KMS-11 (cell line): ENCODE measurements at regions not wholly inside any gene's neighbourhood (a gene's known extent, or its start where the extent isn't known, plus 50 kb on each side); places are given as distances from the start of the nearest gene placed in this dataset.

Source experiments
- H2AFZ ChIP-seq: fragments of 200-600 bp; sonication (generic); 2 replicates; pipeline ENCODE4 v1.6.1; 2016; ENCODE audit warnings: antibody characterized with exemption, mixed run types, low read depth
- H3K27ac ChIP-seq: fragments of 200-600 bp; sonication (generic); 2 replicates; pipeline ENCODE4 v1.6.1; 2016; ENCODE audit warnings: mild to moderate bottlenecking, mixed run types
- H3K27me3 ChIP-seq: fragments of 200-600 bp; sonication (generic); 2 replicates; pipeline ENCODE4 v1.6.1; 2017; ENCODE audit warnings: mild to moderate bottlenecking, low read depth, mixed run types, moderate library complexity; ENCODE audit not compliant: insufficient read depth
- H3K36me3 ChIP-seq: fragments of 200-600 bp; sonication (generic); 2 replicates; pipeline ENCODE4 v1.6.1; 2017; ENCODE audit warnings: mild to moderate bottlenecking, mixed run types; ENCODE audit not compliant: insufficient read depth
- H3K4me1 ChIP-seq: fragments of 200-600 bp; sonication (generic); 2 replicates; pipeline ENCODE4 v1.6.1; 2016; ENCODE audit warnings: mild to moderate bottlenecking, low read depth, mixed run types; ENCODE audit not compliant: poor library complexity, severe bottlenecking
- H3K4me2 ChIP-seq: fragments of 200-600 bp; sonication (generic); 2 replicates; pipeline ENCODE4 v1.7.0; 2016; ENCODE audit warnings: mild to moderate bottlenecking, mixed run types
- H3K4me3 ChIP-seq: fragments of 200-600 bp; sonication (generic); IDR thresholded peaks from 2 replicates; pipeline ENCODE4 v1.6.1; 2017; ENCODE audit warnings: low read depth, low read length, mixed read lengths; ENCODE audit not compliant: insufficient read depth
- H3K79me2 ChIP-seq: fragments of 200-600 bp; sonication (generic); 2 replicates; pipeline ENCODE4 v1.6.1; 2016; ENCODE audit warnings: low read depth, mixed run types; ENCODE audit not compliant: insufficient read depth
- H3K9ac ChIP-seq: fragments of 200-600 bp; sonication (generic); 2 replicates; pipeline ENCODE4 v1.6.1; 2016; ENCODE audit warnings: mild to moderate bottlenecking, mixed run types
- H4K20me1 ChIP-seq: fragments of 200-600 bp; sonication (generic); 2 replicates; pipeline ENCODE4 v1.6.1; 2016; ENCODE audit warnings: mild to moderate bottlenecking, mixed run types; ENCODE audit not compliant: insufficient read depth
- CTCF ChIP-seq: fragments of 200-600 bp; sonication (generic); conservative IDR thresholded peaks from 2 replicates; pipeline ENCODE4 v1.6.1; 2017; ENCODE audit warnings: low read depth, mild to moderate bottlenecking, antibody characterized with exemption, low read length, moderate library complexity, mixed read lengths

- H3K27ac ChIP-seq: no peak overlapping the region
Measured at GRCh38 chr9:130780415-130780814, 54.6 kb upstream of the ABL1 start.

GRCh38 chr9:130780865-130781504 is 54.1 kb upstream of the ABL1 start:
- H3K27ac ChIP-seq: no peak overlapping the region
- H3K79me2 ChIP-seq: peaks cover 5% of the 10 kb centered on the region; the same call in 1 of the 2 replicates
- no peaks in the 10 kb centered on the region for H3K4me1 ChIP-seq
- no peak overlapping the region for H2AFZ ChIP-seq
- no peaks in the 10 kb centered on the region for H3K36me3 ChIP-seq
- no peaks in the 10 kb centered on the region for H3K27me3 ChIP-seq
- no peak for TF ChIP-seq CTCF
- H3K4me3 ChIP-seq: no peak overlapping the region
- no peak overlapping the region for H3K9ac ChIP-seq
- H3K4me2 ChIP-seq: no peak overlapping the region
- H4K20me1 ChIP-seq: no peaks in the 10 kb centered on the region

More at GRCh38 chr9:130780415-130780814, 54.6 kb upstream of the ABL1 start:
- Histone ChIP-seq H3K4me1 (no peaks in the 10 kb centered on the region), H2AFZ (no peak overlapping the region), H3K27me3 (no peaks in the 10 kb centered on the region), H3K4me3 (no peak overlapping the region), H3K4me2 (no peak overlapping the region), H3K36me3 (no peaks in the 10 kb centered on the region), H3K79me2 (peaks cover 5% of the 10 kb centered on the region; the same call in 1 of the 2 replicates), H4K20me1 (no peaks in the 10 kb centered on the region), H3K9ac (no peak overlapping the region)
- TF ChIP-seq CTCF: no peak

GRCh38 chr9:130781569-130781968 is 53.5 kb upstream of the ABL1 start:
- H3K27ac ChIP-seq: no peak overlapping the region
- H4K20me1 ChIP-seq: no peaks in the 10 kb centered on the region
- H3K79me2 ChIP-seq: peaks cover 5% of the 10 kb centered on the region; the same call in 1 of the 2 replicates
- H3K9ac ChIP-seq: no peak overlapping the region
- no peaks in the 10 kb centered on the region for H3K36me3 ChIP-seq
- no peak overlapping the region for H3K4me2 ChIP-seq
- no peaks in the 10 kb centered on the region for H3K4me1 ChIP-seq
- TF ChIP-seq CTCF: no peak
- no peaks in the 10 kb centered on the region for H3K27me3 ChIP-seq
- no peak overlapping the region for H3K4me3 ChIP-seq
- H2AFZ ChIP-seq: no peak overlapping the region

- no peak for TF ChIP-seq CTCF
- H4K20me1 ChIP-seq: no peaks in the 10 kb centered on the region
- no peak overlapping the region for H2AFZ ChIP-seq
- H3K27me3 ChIP-seq: no peaks in the 10 kb centered on the region
- no peaks in the 10 kb centered on the region for H3K36me3 ChIP-seq
- H3K4me3 ChIP-seq: no peak overlapping the region
- H3K9ac ChIP-seq: no peak overlapping the region
- peaks cover 5% of the 10 kb centered on the region; the same call in 1 of the 2 replicates for H3K79me2 ChIP-seq
- no peak overlapping the region for H3K4me2 ChIP-seq
- no peak overlapping the region for H3K27ac ChIP-seq
- no peaks in the 10 kb centered on the region for H3K4me1 ChIP-seq
Measured at GRCh38 chr9:130782886-130783530, 52.0 kb upstream of the ABL1 start.
